GM21526 (cell line): ENCODE measurements at regions not wholly inside any gene's neighbourhood (a gene's known extent, or its start where the extent isn't known, plus 50 kb on each side); places are given as distances from the start of the nearest gene placed in this dataset.
"Not testable (repeated sequence)": the region's sequence is repeated elsewhere in the genome, so short reads cannot be mapped to it uniquely, and the experiment has no call there.

ENCODE experiments used
- ATAC-seq: cut with Tn5 transposase; IDR thresholded peaks from one replicate; pipeline ENCODE4 v1.9.1; 2021; ENCODE audit warnings: moderate library complexity; ENCODE audit not compliant: unreplicated experiment, low FRiP score

DNA sequence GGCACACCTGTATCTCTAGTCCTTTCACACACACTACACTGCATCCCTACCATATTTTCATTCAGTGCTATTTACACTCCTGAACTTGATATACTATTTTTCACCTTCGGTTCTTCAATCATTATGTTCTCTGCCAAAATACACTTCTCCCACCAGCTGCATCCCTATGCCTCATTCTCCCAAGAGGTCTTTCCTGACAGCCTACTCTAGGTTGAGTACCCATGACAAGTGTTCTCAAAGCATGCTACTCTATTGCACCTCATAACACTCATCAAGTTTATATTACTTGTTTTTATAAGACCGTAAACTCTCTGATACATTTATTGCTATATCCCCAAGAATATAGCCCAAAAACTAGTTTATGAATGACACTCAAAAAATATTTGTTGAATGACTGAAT, 549.5 kb downstream of the PYDC2 start:
- ATAC-seq = no peak

GRCh38 chr3:192011137-192011536, 550.2 kb downstream of the PYDC2 start:
- no peak for ATAC-seq

DNA sequence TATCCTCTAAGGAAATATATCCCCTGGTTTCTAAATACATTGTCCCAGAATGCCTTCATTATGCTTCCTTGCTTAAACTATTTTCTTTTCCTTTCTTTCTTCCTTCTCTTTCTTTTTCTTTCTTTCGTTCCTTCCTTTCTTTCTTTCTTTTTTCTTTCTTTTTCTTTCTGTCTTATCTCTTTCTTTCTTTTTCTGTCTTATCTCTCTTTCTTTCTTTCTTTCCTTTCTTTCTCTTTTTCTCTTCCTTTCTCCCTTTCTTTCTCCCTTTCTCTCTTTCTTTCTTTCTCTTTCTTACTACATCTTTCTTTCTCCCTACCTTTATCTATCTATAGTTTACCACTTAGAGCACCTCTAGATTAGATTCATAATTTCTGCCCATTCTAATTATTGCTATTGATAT, 552.1 kb downstream of the PYDC2 start:
- ATAC-seq = no peak

- no peak for ATAC-seq
These were observed 561.4 kb downstream of the PYDC2 start for GRCh38 chr3:192022412-192022811.

- ATAC-seq = no peak
These were observed 563.8 kb downstream of the PYDC2 start for GRCh38 chr3:192024751-192025150.

- no peak for ATAC-seq
These were observed 565.7 kb downstream of the PYDC2 start for GRCh38 chr3:192026661-192027060.

GRCh38 chr3:192031941-192032340, 571.0 kb downstream of the PYDC2 start:
- ATAC-seq = no peak

DNA sequence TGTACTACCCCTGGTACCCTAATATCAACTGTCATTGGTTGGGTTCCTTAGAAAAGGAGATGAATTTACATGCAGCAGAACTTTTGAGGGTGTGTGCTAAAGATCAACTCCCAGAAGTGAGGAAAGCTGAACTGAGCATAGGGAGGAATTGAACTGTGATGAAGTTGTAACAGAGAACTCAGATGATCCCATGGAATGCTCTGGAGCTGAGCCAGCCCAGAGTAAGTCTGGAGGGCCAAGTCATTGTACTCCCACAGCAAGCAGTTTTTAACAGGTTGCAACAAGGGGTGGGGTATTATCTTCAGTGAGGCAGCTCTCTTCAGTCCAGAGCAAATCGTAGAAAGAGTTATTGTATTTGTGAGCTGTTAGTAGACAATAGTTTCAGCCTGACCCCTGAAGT, 572.3 kb downstream of the PYDC2 start:
- no peak for ATAC-seq

DNA sequence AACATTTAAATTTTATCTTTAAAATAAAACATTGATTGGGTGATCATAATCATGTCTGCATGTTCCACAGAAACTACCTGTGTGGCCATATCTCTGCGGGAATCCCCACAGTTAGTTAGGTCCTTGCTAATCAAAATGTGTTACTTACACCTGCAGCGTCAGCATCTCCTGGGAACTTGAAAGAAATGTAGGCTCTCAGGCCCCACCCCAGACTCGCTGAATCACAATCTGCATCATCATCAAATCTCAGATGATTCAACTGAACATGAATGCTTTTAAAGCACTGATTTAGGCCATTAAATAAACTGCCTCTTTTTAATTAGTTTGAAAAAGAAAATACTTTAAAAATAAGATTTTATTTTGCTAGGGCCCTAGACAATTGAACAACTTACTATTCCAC, 577.8 kb downstream of the PYDC2 start:
- ATAC-seq = no peak

- ATAC-seq = no peak
These were observed 578.6 kb downstream of the PYDC2 start for GRCh38 chr3:192039593-192039992.

DNA sequence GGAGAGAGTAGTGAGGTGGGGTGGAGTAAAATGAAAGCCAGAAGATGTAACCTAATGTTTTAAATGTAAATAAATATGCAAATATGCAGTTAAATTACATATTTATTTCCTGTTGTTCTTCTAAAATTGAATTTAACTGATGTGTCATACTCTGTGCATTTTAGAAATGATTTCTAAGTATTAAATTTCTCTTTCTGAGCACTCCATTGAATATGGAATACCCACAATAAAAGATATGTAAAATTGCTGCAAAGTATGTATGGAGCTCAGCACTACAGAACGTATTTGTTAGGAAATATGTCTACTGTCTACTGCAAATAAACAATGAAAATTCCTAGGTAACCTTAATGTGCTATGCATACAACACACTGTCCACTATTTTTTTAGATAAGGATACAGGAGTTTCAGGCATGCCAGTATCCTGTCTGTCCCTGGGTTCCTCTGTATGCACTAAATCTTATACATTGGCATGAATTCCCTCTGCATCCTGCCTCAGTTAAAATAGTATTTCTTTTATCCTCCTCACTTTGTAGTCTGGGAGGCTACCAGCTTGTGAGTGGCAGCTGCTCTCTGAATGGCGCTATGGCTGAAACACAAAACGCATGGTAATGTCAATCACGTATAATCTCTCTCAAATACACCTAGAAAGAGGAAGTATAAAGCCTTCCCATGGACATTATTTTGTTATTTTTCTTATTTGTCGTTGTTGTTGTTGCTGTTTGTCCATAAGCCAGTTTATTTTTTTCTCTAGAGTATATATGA, 579.5 kb downstream of the PYDC2 start:
- ATAC-seq = no peak

DNA sequence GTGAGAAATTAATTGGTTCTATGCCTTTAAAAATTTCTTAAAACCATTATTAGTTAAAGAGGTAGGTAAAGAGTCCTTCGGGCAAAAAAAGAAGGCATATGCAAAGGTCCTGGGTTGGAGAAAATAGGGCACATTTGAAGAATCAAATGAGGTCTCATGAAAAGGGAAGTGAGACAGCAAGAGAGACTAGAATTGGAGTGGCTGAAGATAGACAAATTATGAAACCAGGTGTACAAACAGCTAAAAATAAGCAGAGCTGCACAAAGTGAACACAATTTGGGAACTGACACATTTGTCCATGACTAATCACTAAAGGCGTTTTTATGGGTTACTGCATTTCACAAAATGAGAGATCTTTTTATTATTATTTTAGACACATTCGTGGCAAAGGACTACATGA, 581.2 kb downstream of the PYDC2 start:
- ATAC-seq = peak; percentile 99

- ATAC-seq = no peak
These were observed 593.9 kb downstream of the PYDC2 start for GRCh38 chr3:192054881-192055280.

DNA sequence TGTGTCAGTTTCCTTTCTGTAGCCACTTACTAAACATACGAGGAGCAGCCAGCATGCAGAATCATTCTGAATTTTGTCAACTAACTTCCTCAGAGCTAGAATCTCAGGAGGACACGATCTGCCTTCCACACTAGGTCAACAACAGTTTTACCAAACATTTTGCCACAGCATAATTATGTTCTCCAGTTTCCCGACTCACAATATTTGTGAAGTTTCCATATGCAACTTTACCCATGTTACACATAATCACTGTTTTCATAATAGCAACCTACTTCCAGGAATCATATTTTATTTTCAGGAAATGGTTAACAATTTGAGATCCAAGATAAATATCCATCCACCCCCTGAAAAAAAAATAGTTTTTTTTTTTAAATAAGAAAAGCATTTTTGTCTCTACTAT, 595.0 kb downstream of the PYDC2 start:
- ATAC-seq = no peak

GRCh38 chr3:192057261-192057660, 596.3 kb downstream of the PYDC2 start:
- no peak for ATAC-seq

DNA sequence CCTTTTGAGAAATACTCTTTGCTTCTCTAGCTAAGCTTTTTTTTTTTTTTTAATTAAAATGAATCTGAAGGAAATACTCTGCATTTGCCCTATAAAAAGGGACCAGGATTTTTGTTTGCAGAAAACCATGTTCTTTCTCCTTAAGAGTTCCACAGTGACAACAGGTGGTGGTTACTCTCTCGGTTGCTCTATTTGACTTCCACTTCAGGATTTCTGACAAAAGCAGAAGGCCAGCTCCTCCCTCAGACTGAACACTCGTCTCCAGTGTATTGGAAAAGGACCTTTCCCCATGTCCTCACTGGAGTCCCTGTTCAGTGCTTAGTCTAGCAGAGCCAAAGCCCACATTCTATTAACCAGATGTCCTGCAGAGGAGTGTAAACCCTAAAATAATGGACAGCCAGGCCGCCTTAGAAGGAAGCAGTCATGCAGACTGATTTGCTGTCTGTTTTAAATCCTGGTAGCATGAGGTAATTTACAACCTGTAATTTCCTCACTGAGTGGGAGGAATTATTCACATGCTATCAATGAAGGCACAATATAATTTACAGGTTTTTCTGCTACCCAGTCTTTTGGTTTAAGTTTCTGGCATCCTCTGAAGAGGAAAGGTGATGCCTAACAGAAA, 599.3 kb downstream of the PYDC2 start:
- ATAC-seq = no peak

- no peak for ATAC-seq
These were observed 600.5 kb downstream of the PYDC2 start for GRCh38 chr3:192061426-192061825.

GRCh38 chr3:192062186-192062585, 601.2 kb downstream of the PYDC2 start:
- ATAC-seq = no peak

DNA sequence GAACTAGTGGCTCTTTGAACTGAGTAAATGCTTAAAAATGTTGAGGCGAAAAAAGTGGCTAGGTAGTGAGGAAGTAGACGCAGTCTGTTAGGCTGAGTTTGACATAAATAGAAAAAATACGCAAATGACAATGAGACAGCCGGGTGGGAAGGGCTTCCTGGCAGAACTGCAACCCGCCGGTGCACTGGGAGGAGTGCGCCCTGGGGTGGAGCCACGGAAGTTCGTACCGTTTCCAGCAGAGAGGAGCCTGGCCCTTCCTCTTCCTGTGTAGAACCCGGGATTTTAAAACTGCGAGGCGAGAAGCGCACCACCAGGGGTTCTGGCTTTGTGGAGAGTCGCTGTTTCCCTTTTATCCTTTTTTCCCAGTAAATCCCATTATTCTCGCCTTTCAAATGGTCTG, 602.6 kb downstream of the PYDC2 start:
- ATAC-seq = peak; percentile 95

DNA sequence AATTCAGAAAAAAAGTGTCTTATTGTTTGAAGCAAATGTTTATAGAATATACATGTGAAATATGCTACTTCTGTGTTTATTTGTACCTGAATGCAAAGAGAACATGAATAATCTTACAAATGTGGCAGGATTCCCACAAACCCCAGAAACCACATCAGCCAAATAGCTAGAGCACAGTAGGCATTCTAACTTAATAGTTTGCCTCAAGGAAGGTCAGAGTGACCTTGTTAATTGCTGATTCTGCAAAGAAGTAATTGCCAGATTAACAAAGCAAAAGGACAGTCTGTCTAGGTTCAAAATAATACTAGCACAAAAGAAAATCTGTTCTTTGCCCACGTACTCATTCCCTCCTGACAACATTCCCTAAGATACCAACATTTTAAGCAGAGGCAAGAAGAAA, 604.0 kb downstream of the PYDC2 start:
- no peak for ATAC-seq

GRCh38 chr3:192066253-192066652, 605.3 kb downstream of the PYDC2 start:
- not testable (repeated sequence) for ATAC-seq
